ENCODE measurements at regions not wholly inside any gene's neighbourhood (a gene's known extent, or its start where the extent isn't known, plus 50 kb on each side); places are given as distances from the start of the nearest gene placed in this dataset.

GRCh38 chr4:111991797-111992196 is 153.5 kb upstream of the FAM241A start:
- DNase-seq (ENCODE audit: low spot score): no peak
- no peak for TF ChIP-seq CTCF (IDR thresholded peaks at IDR 0.05)
- Histone ChIP-seq H3K27ac (no peak overlapping the region), H3K4me3 (no peak overlapping the region)

GRCh38 chr4:111992351-111993168 is 152.7 kb upstream of the FAM241A start:
- no peak for TF ChIP-seq CTCF (IDR thresholded peaks at IDR 0.05)
- Histone ChIP-seq H3K27ac (no peak overlapping the region), H3K4me3 (no peak overlapping the region)
- no peak for DNase-seq (ENCODE audit: low spot score)

- Histone ChIP-seq H3K4me3 (no peak overlapping the region), H3K27ac (no peak overlapping the region)
- no peak for DNase-seq (ENCODE audit: low spot score)
- TF ChIP-seq CTCF (IDR thresholded peaks at IDR 0.05): no peak
Measured at GRCh38 chr4:111994392-111994791, 150.9 kb upstream of the FAM241A start.

- Histone ChIP-seq H3K27ac (no peak overlapping the region), H3K4me3 (no peak overlapping the region)
- no peak for DNase-seq (ENCODE audit: low spot score)
- TF ChIP-seq CTCF (IDR thresholded peaks at IDR 0.05): no peak
Measured at GRCh38 chr4:111997785-111998184, 147.5 kb upstream of the FAM241A start.

GRCh38 chr4:111999801-112000200 is 145.5 kb upstream of the FAM241A start:
- no peak for TF ChIP-seq CTCF (IDR thresholded peaks at IDR 0.05)
- Histone ChIP-seq H3K4me3 (no peak overlapping the region), H3K27ac (no peak overlapping the region)
- DNase-seq (ENCODE audit: low spot score): no peak

GRCh38 chr4:112001041-112001440 is 144.2 kb upstream of the FAM241A start:
- H3K27ac ChIP-seq: no peak overlapping the region
- DNase-seq (ENCODE audit: low spot score): no peak
- no peak for TF ChIP-seq CTCF (IDR thresholded peaks at IDR 0.05)
- no peak overlapping the region for H3K4me3 ChIP-seq

- TF ChIP-seq CTCF (IDR thresholded peaks at IDR 0.05): no peak
- DNase-seq (ENCODE audit: low spot score): no peak
- no peak overlapping the region for H3K27ac ChIP-seq
- no peak overlapping the region for H3K4me3 ChIP-seq
Measured at GRCh38 chr4:112002248-112002661, 143.0 kb upstream of the FAM241A start.
